ENCODE measurements at regions not wholly inside any gene's neighbourhood (a gene's known extent, or its start where the extent isn't known, plus 50 kb on each side); places are given as distances from the start of the nearest gene placed in this dataset.
"Not testable (repeated sequence)": the region's sequence is repeated elsewhere in the genome, so short reads cannot be mapped to it uniquely, and the experiment has no call there.

- DNase-seq (ENCODE audit: low read depth): no peak
- no peak for TF ChIP-seq CTCF (conservative IDR thresholded peaks at IDR 0.05; ENCODE audit: low read depth, low read length)
- no peak overlapping the region for H3K4me3 ChIP-seq (ENCODE audit: low read depth, low read length)
Observed at GRCh38 chr7:131052285-131052904, 275.3 kb upstream of the MKLN1 start.

- TF ChIP-seq CTCF (conservative IDR thresholded peaks at IDR 0.05; ENCODE audit: low read depth, low read length): no peak
- DNase-seq (ENCODE audit: low read depth): no peak
- no peak overlapping the region for H3K4me3 ChIP-seq (ENCODE audit: low read depth, low read length)
Observed at GRCh38 chr7:131056007-131056406, 271.7 kb upstream of the MKLN1 start.

GRCh38 chr7:131057015-131057793 lies 270.5 kb upstream of the MKLN1 start:
- no peak overlapping the region for H3K4me3 ChIP-seq (ENCODE audit: low read depth, low read length)
- peak; percentile 52 for DNase-seq (ENCODE audit: low read depth)
- no peak for TF ChIP-seq CTCF (conservative IDR thresholded peaks at IDR 0.05; ENCODE audit: low read depth, low read length)

- no peak overlapping the region for H3K4me3 ChIP-seq (ENCODE audit: low read depth, low read length)
- no peak for TF ChIP-seq CTCF (conservative IDR thresholded peaks at IDR 0.05; ENCODE audit: low read depth, low read length)
- no peak for DNase-seq (ENCODE audit: low read depth)
Observed at GRCh38 chr7:131057794-131058070, 269.9 kb upstream of the MKLN1 start.

- DNase-seq (ENCODE audit: low read depth): not testable (repeated sequence)
Observed at GRCh38 chr7:131058561-131059288, 269.0 kb upstream of the MKLN1 start.

GRCh38 chr7:131059401-131059800 lies 268.3 kb upstream of the MKLN1 start:
- H3K4me3 ChIP-seq (ENCODE audit: low read depth, low read length); DNase-seq (ENCODE audit: low read depth): not testable (repeated sequence)

More at GRCh38 chr7:131058561-131059288, 269.0 kb upstream of the MKLN1 start:
- H3K4me3 ChIP-seq (ENCODE audit: low read depth, low read length): not testable (repeated sequence)

- H3K4me3 ChIP-seq (ENCODE audit: low read depth, low read length): no peak overlapping the region
- TF ChIP-seq CTCF (conservative IDR thresholded peaks at IDR 0.05; ENCODE audit: low read depth, low read length): no peak
- DNase-seq (ENCODE audit: low read depth): no peak
Observed at GRCh38 chr7:131061158-131061557, 266.5 kb upstream of the MKLN1 start.

GRCh38 chr7:131061818-131062217 lies 265.9 kb upstream of the MKLN1 start:
- no peak for TF ChIP-seq CTCF (conservative IDR thresholded peaks at IDR 0.05; ENCODE audit: low read depth, low read length)
- no peak for DNase-seq (ENCODE audit: low read depth)
- H3K4me3 ChIP-seq (ENCODE audit: low read depth, low read length): no peak overlapping the region

All from epithelial cell of proximal tubule (primary cell).